ENCODE measurements at regions not wholly inside any gene's neighbourhood (a gene's known extent, or its start where the extent isn't known, plus 50 kb on each side); places are given as distances from the start of the nearest gene placed in this dataset.

DNA sequence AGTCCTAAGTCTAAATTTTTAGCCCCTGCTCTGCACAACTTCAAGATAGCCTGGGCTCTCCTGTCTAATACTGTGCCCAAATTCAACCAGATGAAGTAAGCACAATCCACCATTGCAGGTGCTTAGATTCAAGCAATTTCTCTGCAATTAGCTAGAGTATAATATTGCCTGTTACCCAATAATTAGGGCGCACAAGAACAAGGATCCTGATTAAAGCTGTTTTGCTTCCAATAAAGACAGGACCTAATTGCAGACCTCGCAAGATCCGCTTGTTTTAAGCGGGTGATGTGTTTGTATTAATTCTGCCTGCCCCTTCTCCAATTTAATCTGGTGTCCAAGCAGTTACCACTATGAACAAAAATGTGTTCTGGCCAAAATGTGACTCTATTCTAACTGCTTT is 1268.9 kb upstream of the TMEM132C start:
- Histone ChIP-seq H3K36me3 (ENCODE audit: insufficient read depth, low read depth, low read length) (no peaks in the 10 kb centered on the region), H3K9ac (ENCODE audit: low read depth, low read length) (no peak overlapping the region), H3K27ac (ENCODE audit: low read length) (no peak overlapping the region), H3K9me3 (ENCODE audit: insufficient read depth, low read depth, low read length) (no peaks in the 10 kb centered on the region), H3K27me3 (ENCODE audit: insufficient read depth, low read length) (no peaks in the 10 kb centered on the region), H3K4me1 (ENCODE audit: insufficient read depth, low read length) (no peaks in the 10 kb centered on the region), H3K4me3 (ENCODE audit: low read length) (no peak overlapping the region)

GRCh38 chr12:126998747-126999285 is 1268.2 kb upstream of the TMEM132C start:
- Histone ChIP-seq H3K27me3 (ENCODE audit: insufficient read depth, low read length) (no peaks in the 10 kb centered on the region), H3K9ac (ENCODE audit: low read depth, low read length) (no peak overlapping the region), H3K4me3 (ENCODE audit: low read length) (no peak overlapping the region), H3K36me3 (ENCODE audit: insufficient read depth, low read depth, low read length) (no peaks in the 10 kb centered on the region), H3K27ac (ENCODE audit: low read length) (no peak overlapping the region), H3K9me3 (ENCODE audit: insufficient read depth, low read depth, low read length) (no peaks in the 10 kb centered on the region), H3K4me1 (ENCODE audit: insufficient read depth, low read length) (no peaks in the 10 kb centered on the region)

- no peaks in the 10 kb centered on the region for H3K36me3 ChIP-seq (ENCODE audit: insufficient read depth, low read depth, low read length)
- H3K9ac ChIP-seq (ENCODE audit: low read depth, low read length), result no peak overlapping the region
- no peak overlapping the region for H3K4me3 ChIP-seq (ENCODE audit: low read length)
- no peaks in the 10 kb centered on the region for H3K4me1 ChIP-seq (ENCODE audit: insufficient read depth, low read length)
- H3K27ac ChIP-seq (ENCODE audit: low read length), result no peak overlapping the region
- no peaks in the 10 kb centered on the region for H3K27me3 ChIP-seq (ENCODE audit: insufficient read depth, low read length)
- H3K9me3 ChIP-seq (ENCODE audit: insufficient read depth, low read depth, low read length), result no peaks in the 10 kb centered on the region
Measured at GRCh38 chr12:126999352-126999751, 1267.6 kb upstream of the TMEM132C start.

- H3K4me1 ChIP-seq (ENCODE audit: insufficient read depth, low read length), result no peaks in the 10 kb centered on the region
- no peaks in the 10 kb centered on the region for H3K36me3 ChIP-seq (ENCODE audit: insufficient read depth, low read depth, low read length)
- H3K27ac ChIP-seq (ENCODE audit: low read length), result no peak overlapping the region
- H3K4me3 ChIP-seq (ENCODE audit: low read length), result no peak overlapping the region
- H3K27me3 ChIP-seq (ENCODE audit: insufficient read depth, low read length), result no peaks in the 10 kb centered on the region
- no peaks in the 10 kb centered on the region for H3K9me3 ChIP-seq (ENCODE audit: insufficient read depth, low read depth, low read length)
- H3K9ac ChIP-seq (ENCODE audit: low read depth, low read length), result no peak overlapping the region
Measured at GRCh38 chr12:127005406-127005805, 1261.6 kb upstream of the TMEM132C start.

DNA sequence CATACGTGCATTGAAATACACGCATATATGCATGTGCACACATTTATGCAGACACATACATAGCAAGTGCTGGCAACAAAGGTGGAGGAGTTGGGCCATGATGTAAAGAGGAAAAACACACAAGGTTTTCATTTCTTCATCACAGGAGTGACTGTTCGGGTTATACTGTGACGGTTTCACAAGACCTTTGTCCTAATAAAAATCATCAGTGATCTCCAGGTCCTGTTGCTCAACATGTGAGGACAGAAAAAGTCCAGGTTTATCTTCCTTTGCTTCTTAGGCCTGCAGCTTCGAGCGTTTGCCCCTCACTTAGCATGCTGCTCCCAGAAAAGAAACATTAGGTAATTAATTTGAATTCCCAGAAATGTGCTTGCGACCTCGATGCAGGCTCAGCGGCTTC is 1260.0 kb upstream of the TMEM132C start:
- Histone ChIP-seq H3K27me3 (ENCODE audit: insufficient read depth, low read length) (no peaks in the 10 kb centered on the region), H3K9ac (ENCODE audit: low read depth, low read length) (no peak overlapping the region), H3K9me3 (ENCODE audit: insufficient read depth, low read depth, low read length) (no peaks in the 10 kb centered on the region), H3K4me1 (ENCODE audit: insufficient read depth, low read length) (no peaks in the 10 kb centered on the region), H3K36me3 (ENCODE audit: insufficient read depth, low read depth, low read length) (no peaks in the 10 kb centered on the region), H3K27ac (ENCODE audit: low read length) (no peak overlapping the region), H3K4me3 (ENCODE audit: low read length) (no peak overlapping the region)

DNA sequence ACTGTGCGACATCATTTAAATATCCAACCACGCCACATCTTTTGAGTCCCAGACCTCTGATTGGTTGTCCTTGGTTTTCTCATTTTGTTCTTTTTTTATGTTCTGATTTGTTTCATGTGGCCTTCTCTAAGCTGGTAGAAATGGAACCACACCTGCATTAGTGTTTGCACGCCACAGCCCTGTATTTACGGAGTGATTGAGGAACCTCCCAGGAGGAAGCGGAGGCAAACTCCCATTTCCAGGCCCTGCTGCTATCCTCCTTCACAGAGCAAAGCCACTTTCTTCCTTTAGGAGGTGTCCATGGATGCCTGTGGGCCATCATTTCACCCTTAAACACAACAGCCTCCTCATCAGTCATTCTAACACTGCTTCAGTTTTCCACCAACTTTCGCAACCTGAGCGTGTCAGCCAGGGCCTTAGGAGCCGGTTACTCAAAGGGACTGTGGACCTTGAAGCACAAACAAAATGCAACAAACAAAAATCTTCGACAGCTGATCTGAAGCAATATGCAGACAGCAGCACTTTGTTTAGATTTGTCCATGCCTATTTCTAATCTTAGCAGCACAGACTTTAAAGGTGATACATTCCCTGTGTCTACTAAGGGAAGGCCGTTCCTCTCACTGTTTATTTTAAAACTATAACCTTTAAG is 1258.1 kb upstream of the TMEM132C start:
- no peaks in the 10 kb centered on the region for H3K4me1 ChIP-seq (ENCODE audit: insufficient read depth, low read length)
- H3K27me3 ChIP-seq (ENCODE audit: insufficient read depth, low read length), result no peaks in the 10 kb centered on the region
- no peak overlapping the region for H3K4me3 ChIP-seq (ENCODE audit: low read length)
- H3K9me3 ChIP-seq (ENCODE audit: insufficient read depth, low read depth, low read length), result no peaks in the 10 kb centered on the region
- no peak overlapping the region for H3K9ac ChIP-seq (ENCODE audit: low read depth, low read length)
- no peak overlapping the region for H3K27ac ChIP-seq (ENCODE audit: low read length)
- no peaks in the 10 kb centered on the region for H3K36me3 ChIP-seq (ENCODE audit: insufficient read depth, low read depth, low read length)

DNA sequence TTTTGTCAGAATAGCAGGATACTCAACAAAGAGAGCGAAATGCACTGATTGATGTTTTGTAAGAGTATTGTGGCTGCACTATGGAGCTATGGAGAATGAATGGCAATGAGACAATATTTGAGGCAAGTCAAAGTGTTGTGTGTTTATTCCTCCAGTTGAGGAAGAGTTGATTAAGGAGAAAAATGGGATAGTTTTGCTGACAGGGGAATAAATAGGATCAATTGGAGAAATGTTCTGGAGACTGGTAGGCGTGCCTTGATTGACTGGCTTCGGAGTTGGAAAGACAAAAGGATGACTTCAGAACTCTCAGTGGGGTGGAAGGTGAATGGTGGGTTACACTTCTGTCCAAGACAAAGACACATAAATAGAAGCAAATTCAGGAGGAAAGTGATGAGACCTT is 1254.9 kb upstream of the TMEM132C start:
- no peaks in the 10 kb centered on the region for H3K36me3 ChIP-seq (ENCODE audit: insufficient read depth, low read depth, low read length)
- no peak overlapping the region for H3K27ac ChIP-seq (ENCODE audit: low read length)
- H3K4me3 ChIP-seq (ENCODE audit: low read length), result no peak overlapping the region
- no peaks in the 10 kb centered on the region for H3K4me1 ChIP-seq (ENCODE audit: insufficient read depth, low read length)
- H3K9me3 ChIP-seq (ENCODE audit: insufficient read depth, low read depth, low read length), result no peaks in the 10 kb centered on the region
- no peak overlapping the region for H3K9ac ChIP-seq (ENCODE audit: low read depth, low read length)
- no peaks in the 10 kb centered on the region for H3K27me3 ChIP-seq (ENCODE audit: insufficient read depth, low read length)

DNA sequence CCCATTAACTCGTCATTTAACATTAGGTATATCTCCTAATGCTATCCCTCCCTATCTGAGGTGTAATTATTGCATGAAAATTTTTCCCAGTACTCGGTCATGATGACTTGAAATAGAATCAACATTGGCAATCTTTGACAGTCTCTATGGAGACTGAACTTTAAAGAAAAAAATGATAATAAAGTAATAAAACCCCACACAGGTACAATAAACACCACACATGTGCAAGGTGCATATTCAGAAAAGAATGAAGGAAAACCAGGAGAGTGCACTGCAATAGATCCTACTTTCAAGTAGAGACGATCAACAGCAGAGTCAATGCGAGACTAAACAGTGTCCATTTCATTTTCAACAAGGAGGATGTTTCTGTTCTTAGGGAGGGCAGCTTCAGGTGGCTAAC is 1253.8 kb upstream of the TMEM132C start:
- H3K4me3 ChIP-seq (ENCODE audit: low read length), result no peak overlapping the region
- no peaks in the 10 kb centered on the region for H3K27me3 ChIP-seq (ENCODE audit: insufficient read depth, low read length)
- no peaks in the 10 kb centered on the region for H3K9me3 ChIP-seq (ENCODE audit: insufficient read depth, low read depth, low read length)
- H3K36me3 ChIP-seq (ENCODE audit: insufficient read depth, low read depth, low read length), result no peaks in the 10 kb centered on the region
- no peak overlapping the region for H3K9ac ChIP-seq (ENCODE audit: low read depth, low read length)
- H3K4me1 ChIP-seq (ENCODE audit: insufficient read depth, low read length), result no peaks in the 10 kb centered on the region
- no peak overlapping the region for H3K27ac ChIP-seq (ENCODE audit: low read length)

DNA sequence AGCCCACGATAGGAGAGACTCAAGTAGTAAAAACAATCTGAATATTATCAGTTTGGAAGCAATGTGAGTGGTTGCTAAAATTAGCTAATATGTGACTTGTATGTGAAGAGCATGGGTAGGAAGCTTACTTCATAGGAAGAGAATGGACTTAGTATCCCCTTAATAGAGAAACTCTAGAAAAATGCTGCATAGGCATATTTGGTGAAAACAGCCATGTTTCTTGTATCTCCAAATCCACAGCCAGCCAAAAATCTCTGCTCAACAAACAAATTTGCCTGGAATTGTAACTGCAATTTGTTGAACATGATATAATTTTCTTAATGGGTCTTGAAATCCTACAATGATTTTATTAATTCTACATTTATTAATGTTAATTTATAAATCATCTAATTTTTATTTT is 1252.9 kb upstream of the TMEM132C start:
- no peak overlapping the region for H3K27ac ChIP-seq (ENCODE audit: low read length)
- H3K4me3 ChIP-seq (ENCODE audit: low read length), result no peak overlapping the region
- H3K4me1 ChIP-seq (ENCODE audit: insufficient read depth, low read length), result no peaks in the 10 kb centered on the region
- H3K9me3 ChIP-seq (ENCODE audit: insufficient read depth, low read depth, low read length), result no peaks in the 10 kb centered on the region
- H3K9ac ChIP-seq (ENCODE audit: low read depth, low read length), result no peak overlapping the region
- no peaks in the 10 kb centered on the region for H3K27me3 ChIP-seq (ENCODE audit: insufficient read depth, low read length)
- no peaks in the 10 kb centered on the region for H3K36me3 ChIP-seq (ENCODE audit: insufficient read depth, low read depth, low read length)

GRCh38 chr12:127024791-127025190 is 1242.2 kb upstream of the TMEM132C start:
- no peaks in the 10 kb centered on the region for H3K9me3 ChIP-seq (ENCODE audit: insufficient read depth, low read depth, low read length)
- no peak overlapping the region for H3K27ac ChIP-seq (ENCODE audit: low read length)
- H3K4me1 ChIP-seq (ENCODE audit: insufficient read depth, low read length), result peaks cover 3% of the 10 kb centered on the region
- no peaks in the 10 kb centered on the region for H3K27me3 ChIP-seq (ENCODE audit: insufficient read depth, low read length)
- no peak overlapping the region for H3K4me3 ChIP-seq (ENCODE audit: low read length)
- H3K36me3 ChIP-seq (ENCODE audit: insufficient read depth, low read depth, low read length), result no peaks in the 10 kb centered on the region
- no peak overlapping the region for H3K9ac ChIP-seq (ENCODE audit: low read depth, low read length)

GRCh38 chr12:127025545-127025944 is 1241.4 kb upstream of the TMEM132C start:
- H3K36me3 ChIP-seq (ENCODE audit: insufficient read depth, low read depth, low read length), result no peaks in the 10 kb centered on the region
- no peak overlapping the region for H3K9ac ChIP-seq (ENCODE audit: low read depth, low read length)
- H3K27ac ChIP-seq (ENCODE audit: low read length), result no peak overlapping the region
- peaks cover 3% of the 10 kb centered on the region for H3K4me1 ChIP-seq (ENCODE audit: insufficient read depth, low read length)
- H3K9me3 ChIP-seq (ENCODE audit: insufficient read depth, low read depth, low read length), result no peaks in the 10 kb centered on the region
- no peak overlapping the region for H3K4me3 ChIP-seq (ENCODE audit: low read length)
- no peaks in the 10 kb centered on the region for H3K27me3 ChIP-seq (ENCODE audit: insufficient read depth, low read length)

- H3K27ac ChIP-seq (ENCODE audit: low read length), result no peak overlapping the region
- H3K4me3 ChIP-seq (ENCODE audit: low read length), result no peak overlapping the region
- H3K4me1 ChIP-seq (ENCODE audit: insufficient read depth, low read length), result peaks cover 7% of the 10 kb centered on the region; the same call in 1 of the 2 replicates
Measured at GRCh38 chr12:127035011-127035879, 1231.7 kb upstream of the TMEM132C start.

More at GRCh38 chr12:127035011-127035879, 1231.7 kb upstream of the TMEM132C start:
- H3K36me3 ChIP-seq (ENCODE audit: insufficient read depth, low read depth, low read length), result no peaks in the 10 kb centered on the region
- no peaks in the 10 kb centered on the region for H3K9me3 ChIP-seq (ENCODE audit: insufficient read depth, low read depth, low read length)
- no peaks in the 10 kb centered on the region for H3K27me3 ChIP-seq (ENCODE audit: insufficient read depth, low read length)
- no peak overlapping the region for H3K9ac ChIP-seq (ENCODE audit: low read depth, low read length)

Data from iPS-20b (cell line).